GM13976 (cell line): ENCODE measurements at regions not wholly inside any gene's neighbourhood (a gene's known extent, or its start where the extent isn't known, plus 50 kb on each side); places are given as distances from the start of the nearest gene placed in this dataset.

Source experiments
- DNase-seq: peaks from one replicate; pipeline ENCODE4 v3.0.0; 2012; ENCODE audit warnings: low spot score
- in situ Hi-C: fragments of 300-500 bp; cut with MboI; formaldehyde crosslinking; loops from one replicate; pipeline ENCODE4 v1.12.0; 2022; ENCODE audit warnings: low sequenced_read_pairs, mixed read lengths, inconsistent platforms; ENCODE audit not compliant: unreplicated experiment
- TF ChIP-seq, protein P1 (sequence below): IDR thresholded peaks from 2 replicates; pipeline ENCODE4 v1.5.1; 2012; ENCODE audit warnings: borderline replicate concordance, mild to moderate bottlenecking; ENCODE audit not compliant: insufficient read depth; ENCODE audit errors: extremely low read depth, missing control alignments, control extremely low read depth

GRCh38 chr1:29783508-29784275, 547.4 kb downstream of the PTPRU start:
- in situ Hi-C loops = no loop called here
- DNase-seq = peak; percentile 17
- TF ChIP-seq, protein P1, sequence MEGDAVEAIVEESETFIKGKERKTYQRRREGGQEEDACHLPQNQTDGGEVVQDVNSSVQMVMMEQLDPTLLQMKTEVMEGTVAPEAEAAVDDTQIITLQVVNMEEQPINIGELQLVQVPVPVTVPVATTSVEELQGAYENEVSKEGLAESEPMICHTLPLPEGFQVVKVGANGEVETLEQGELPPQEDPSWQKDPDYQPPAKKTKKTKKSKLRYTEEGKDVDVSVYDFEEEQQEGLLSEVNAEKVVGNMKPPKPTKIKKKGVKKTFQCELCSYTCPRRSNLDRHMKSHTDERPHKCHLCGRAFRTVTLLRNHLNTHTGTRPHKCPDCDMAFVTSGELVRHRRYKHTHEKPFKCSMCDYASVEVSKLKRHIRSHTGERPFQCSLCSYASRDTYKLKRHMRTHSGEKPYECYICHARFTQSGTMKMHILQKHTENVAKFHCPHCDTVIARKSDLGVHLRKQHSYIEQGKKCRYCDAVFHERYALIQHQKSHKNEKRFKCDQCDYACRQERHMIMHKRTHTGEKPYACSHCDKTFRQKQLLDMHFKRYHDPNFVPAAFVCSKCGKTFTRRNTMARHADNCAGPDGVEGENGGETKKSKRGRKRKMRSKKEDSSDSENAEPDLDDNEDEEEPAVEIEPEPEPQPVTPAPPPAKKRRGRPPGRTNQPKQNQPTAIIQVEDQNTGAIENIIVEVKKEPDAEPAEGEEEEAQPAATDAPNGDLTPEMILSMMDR = no peak

- TF ChIP-seq, protein P1 = no peak
- in situ Hi-C loops = no loop called here
- no peak for DNase-seq
These were observed 546.7 kb downstream of the PTPRU start for GRCh38 chr1:29782846-29783507.

DNA sequence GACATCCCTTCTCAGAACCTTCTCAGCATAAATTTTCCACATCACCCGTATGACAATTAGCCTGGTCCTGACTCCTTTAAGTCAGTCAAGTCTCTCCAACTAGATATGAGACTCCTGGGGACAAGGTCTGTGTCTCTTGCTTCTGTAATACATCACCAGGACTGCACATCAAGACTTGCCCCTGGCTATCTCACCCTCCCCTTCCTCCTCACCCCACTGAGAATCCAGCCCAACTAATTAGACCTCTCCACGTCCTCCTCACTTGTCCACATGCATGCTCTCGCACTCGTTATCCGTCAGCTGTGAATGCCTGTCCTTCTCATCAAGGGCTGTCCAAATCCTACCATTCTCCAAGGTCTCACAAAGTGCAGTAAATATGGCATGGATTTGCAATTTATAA, 542.8 kb downstream of the PTPRU start:
- TF ChIP-seq, protein P1 = no peak
- no peak for DNase-seq

GRCh38 chr1:29777522-29777921, 541.2 kb downstream of the PTPRU start:
- no peak for DNase-seq
- in situ Hi-C loops = no loop called here

More for the DNA sequence above, 542.8 kb downstream of the PTPRU start:
- in situ Hi-C loops = no loop called here

GRCh38 chr1:29774355-29774754, 538.0 kb downstream of the PTPRU start:
- TF ChIP-seq, protein P1 = no peak
- in situ Hi-C loops = no loop called here
- DNase-seq = no peak

More at GRCh38 chr1:29777522-29777921, 541.2 kb downstream of the PTPRU start:
- TF ChIP-seq, protein P1 = no peak

DNA sequence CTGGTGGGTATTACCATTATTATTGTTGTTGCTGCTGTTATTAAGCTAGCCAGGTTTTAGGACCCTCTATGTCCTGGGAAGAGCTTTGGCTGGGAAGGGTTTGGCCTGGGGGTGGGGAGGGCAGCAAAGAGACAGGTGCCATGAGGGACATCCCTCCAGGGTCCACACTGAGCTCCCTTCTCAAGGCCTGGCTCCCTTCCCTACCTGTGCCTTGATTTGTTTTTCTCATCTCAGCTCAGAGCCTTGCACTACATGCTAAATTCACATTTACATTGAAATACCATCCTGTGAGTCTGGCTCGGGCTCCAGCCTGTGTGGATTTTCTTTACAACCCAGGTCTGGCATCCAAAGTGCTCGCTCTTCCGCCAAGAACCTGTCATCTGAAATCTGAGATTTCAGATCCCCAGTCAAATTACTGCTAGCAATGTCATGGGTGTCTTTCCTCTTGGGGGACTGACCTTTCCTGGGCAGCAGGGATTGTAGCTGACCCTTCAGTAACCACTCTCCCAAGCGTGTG, 536.3 kb downstream of the PTPRU start:
- in situ Hi-C loops = no loop called here
- TF ChIP-seq, protein P1 = no peak

More for the DNA sequence above, 536.3 kb downstream of the PTPRU start:
- DNase-seq = no peak
